GM12864 (cell line): ENCODE measurements at regions not wholly inside any gene's neighbourhood (a gene's known extent, or its start where the extent isn't known, plus 50 kb on each side); places are given as distances from the start of the nearest gene placed in this dataset.

Experiments used
- DNase-seq: peaks from one replicate; pipeline ENCODE4 v3.0.0-alpha.2; 2011; ENCODE audit warnings: low read depth
- H3K4me3 ChIP-seq: 2 replicates; pipeline ENCODE4 v1.5.1; 2011; ENCODE audit warnings: mild to moderate bottlenecking, low read depth, low read length, control low read depth
- TF ChIP-seq, protein P1 (sequence below): IDR thresholded peaks from 2 replicates; pipeline ENCODE4 v1.5.1; 2011; ENCODE audit warnings: low read depth, mild to moderate bottlenecking, moderate library complexity, low read length, control low read depth, inconsistent platforms; ENCODE audit errors: missing control alignments

GRCh38 chr3:75115695-75116094 lies 501.2 kb upstream of the CNTN3 start:
- TF ChIP-seq, protein P1, sequence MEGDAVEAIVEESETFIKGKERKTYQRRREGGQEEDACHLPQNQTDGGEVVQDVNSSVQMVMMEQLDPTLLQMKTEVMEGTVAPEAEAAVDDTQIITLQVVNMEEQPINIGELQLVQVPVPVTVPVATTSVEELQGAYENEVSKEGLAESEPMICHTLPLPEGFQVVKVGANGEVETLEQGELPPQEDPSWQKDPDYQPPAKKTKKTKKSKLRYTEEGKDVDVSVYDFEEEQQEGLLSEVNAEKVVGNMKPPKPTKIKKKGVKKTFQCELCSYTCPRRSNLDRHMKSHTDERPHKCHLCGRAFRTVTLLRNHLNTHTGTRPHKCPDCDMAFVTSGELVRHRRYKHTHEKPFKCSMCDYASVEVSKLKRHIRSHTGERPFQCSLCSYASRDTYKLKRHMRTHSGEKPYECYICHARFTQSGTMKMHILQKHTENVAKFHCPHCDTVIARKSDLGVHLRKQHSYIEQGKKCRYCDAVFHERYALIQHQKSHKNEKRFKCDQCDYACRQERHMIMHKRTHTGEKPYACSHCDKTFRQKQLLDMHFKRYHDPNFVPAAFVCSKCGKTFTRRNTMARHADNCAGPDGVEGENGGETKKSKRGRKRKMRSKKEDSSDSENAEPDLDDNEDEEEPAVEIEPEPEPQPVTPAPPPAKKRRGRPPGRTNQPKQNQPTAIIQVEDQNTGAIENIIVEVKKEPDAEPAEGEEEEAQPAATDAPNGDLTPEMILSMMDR, result no peak
- no peak for DNase-seq
- no peak overlapping the region for H3K4me3 ChIP-seq

DNA sequence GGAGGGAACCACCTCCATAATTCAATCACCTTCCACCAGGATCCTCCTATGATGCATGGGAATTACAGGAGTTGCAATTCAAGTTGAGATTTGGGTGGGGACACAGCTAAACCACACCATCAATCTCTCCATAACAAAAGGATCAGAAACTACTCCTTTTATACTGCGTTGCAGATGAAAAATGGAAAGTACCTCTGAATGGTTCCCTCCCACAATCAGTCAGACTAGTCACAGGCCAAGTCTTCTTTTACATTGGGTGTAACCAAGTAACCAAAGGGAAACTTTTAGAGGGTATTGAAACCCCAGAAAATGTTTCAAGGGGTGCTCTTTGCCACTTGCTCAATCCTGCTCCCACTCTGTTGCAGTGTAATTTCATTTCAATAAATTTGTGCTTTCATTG lies 504.3 kb upstream of the CNTN3 start:
- no peak for DNase-seq

DNA sequence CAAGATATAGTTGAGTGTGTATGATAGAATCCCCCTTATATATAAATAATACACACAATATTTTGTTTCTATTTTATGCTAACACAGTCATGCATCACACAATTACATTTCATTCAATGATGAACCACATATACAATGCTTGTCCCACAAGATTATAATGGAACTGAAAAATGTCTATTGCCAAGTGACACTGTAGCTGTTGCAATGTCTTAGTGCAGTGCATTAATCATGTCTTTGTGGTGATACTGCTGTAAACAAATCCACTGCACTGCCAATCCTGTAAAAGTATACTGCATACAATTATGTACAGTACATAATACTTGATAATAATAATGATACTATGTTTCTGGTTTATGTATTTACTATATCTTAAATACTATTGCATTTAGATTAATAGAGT lies 512.1 kb upstream of the CNTN3 start:
- DNase-seq, result no peak
- no peak overlapping the region for H3K4me3 ChIP-seq
- TF ChIP-seq, protein P1, result no peak

More for the DNA sequence above, 504.3 kb upstream of the CNTN3 start:
- H3K4me3 ChIP-seq, result no peak overlapping the region
- TF ChIP-seq, protein P1, result no peak

DNA sequence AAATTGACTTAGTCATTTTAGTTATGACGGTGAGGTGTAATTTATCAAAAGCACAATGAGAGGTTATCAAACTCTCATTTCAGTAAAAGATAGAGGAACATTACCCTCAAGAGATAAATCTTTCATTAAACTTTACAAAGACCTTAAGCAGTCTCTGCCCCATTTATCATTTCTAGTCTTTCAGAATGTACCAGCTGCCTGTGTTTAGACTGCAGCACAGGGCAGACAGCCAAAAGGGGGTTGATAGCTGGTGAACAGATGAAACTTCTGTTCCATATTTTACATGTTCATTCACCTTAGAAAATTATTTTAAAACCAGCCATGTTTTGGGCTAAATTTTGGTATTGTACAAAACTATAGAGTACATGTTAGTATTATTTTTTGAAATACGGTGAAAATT lies 514.6 kb upstream of the CNTN3 start:
- DNase-seq, result no peak

DNA sequence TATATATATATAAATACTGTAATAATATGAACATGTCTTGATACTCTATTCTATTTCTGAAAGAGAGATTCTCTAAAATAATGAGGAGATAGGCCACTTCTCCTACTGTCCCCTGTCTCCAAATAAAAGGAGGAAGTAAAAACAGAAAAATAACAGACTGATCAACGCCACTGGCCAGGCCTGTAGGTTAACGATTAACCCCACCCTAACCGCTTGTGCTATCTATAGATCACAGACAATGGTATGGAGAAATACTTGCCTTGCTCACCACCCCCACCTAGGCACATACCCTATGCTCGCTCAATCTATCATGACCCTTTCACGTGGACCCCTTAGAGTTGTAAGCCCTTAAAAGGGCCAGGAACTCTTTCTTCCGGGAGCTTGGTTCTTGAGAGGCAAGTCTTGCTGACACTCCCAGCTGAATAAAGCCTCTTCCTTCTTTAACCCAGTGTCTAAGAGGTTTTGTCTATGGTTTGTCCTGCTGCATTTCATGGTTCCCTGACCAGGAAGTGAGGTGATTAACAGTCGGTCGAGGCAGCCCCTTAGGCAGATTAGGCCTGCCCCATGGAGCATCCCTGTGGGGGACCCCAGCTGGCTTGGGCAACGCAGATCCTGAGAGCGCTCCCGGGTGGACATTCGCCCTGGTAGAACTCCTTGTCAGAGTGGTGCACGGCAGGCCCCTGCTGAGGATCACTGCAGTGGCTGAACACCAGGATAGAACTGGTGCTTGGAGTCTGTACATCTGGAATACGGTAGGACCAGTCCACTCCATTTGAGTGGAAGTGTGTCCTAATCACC lies 521.8 kb upstream of the CNTN3 start:
- H3K4me3 ChIP-seq, result no peak overlapping the region
- DNase-seq, result no peak
- TF ChIP-seq, protein P1, result no peak

More for the DNA sequence above, 514.6 kb upstream of the CNTN3 start:
- H3K4me3 ChIP-seq, result no peak overlapping the region
- TF ChIP-seq, protein P1, result no peak

- DNase-seq, result no peak
These were observed 523.9 kb upstream of the CNTN3 start for GRCh38 chr3:75138345-75138744.

More at GRCh38 chr3:75138345-75138744, 523.9 kb upstream of the CNTN3 start:
- TF ChIP-seq, protein P1, result no peak
- H3K4me3 ChIP-seq, result no peak overlapping the region
